ENCODE measurements at regions not wholly inside any gene's neighbourhood (a gene's known extent, or its start where the extent isn't known, plus 50 kb on each side); places are given as distances from the start of the nearest gene placed in this dataset.

- TF ChIP-seq CTCF (IDR thresholded peaks at IDR 0.05; ENCODE audit: poor library complexity, severe bottlenecking): no peak
- TF ChIP-seq MXI1 (conservative IDR thresholded peaks at IDR 0.05; ENCODE audit: poor library complexity, severe bottlenecking): no peak
- TF ChIP-seq TAF1 (IDR thresholded peaks at IDR 0.05; ENCODE audit: low read depth): no peak
- TF ChIP-seq EZH2 (IDR thresholded peaks at IDR 0.05; ENCODE audit: borderline replicate concordance, insufficient read depth, low read length, poor library complexity, severe bottlenecking): no peak
Measured at GRCh38 chr3:87766721-87767120, 292.1 kb downstream of the CGGBP1 start.

Measured in neural cell (in vitro differentiated cells).